Spleen (tissue), 7 donors: ENCODE measurements at regions not wholly inside any gene's neighbourhood (a gene's known extent, or its start where the extent isn't known, plus 50 kb on each side); places are given as distances from the start of the nearest gene placed in this dataset.

ENCODE experiments used
- CTCF ChIP-seq, 11 experiments: fragments of 200-600 bp in 7 of 11; fragments of 450-650 bp in 4 of 11; sonication (generic) in 4 of 11; IDR thresholded peaks in 8 of 11; conservative IDR thresholded peaks in 3 of 11; 1 replicate in 7 of 11; 2 replicates in 4 of 11; pipeline versions ENCODE4 v1.4.0 to v1.8.0; 2016 to 2021; ENCODE audit warnings: antibody characterized with exemption in 11 of 11, inconsistent platforms in 4 of 11, mild to moderate bottlenecking in 1 of 11
- POLR2A ChIP-seq, 3 donors: fragments of 450-650 bp; IDR thresholded peaks; one replicate each; pipeline ENCODE4 v1.5.1; 2017; ENCODE audit warnings: antibody characterized with exemption in 3 of 3, mild to moderate bottlenecking in 1 of 3
- POLR2AphosphoS5 ChIP-seq, 3 donors: sonication (generic); formaldehyde crosslinking; IDR thresholded peaks; one replicate each; pipeline ENCODE4 v1.5.1; 2017; ENCODE audit warnings: antibody characterized with exemption in 3 of 3
- donor health status: DM: no; HTN: no; CAD: no; lungs with moderate emphysema.
- donor health status: DM: no; HTN: no; CAD: no.
- donor health status: DM: no; HTN: no; CAD: no.

- TF ChIP-seq CTCF (IDR thresholded peaks at IDR 0.05 in 8 of 11, conservative IDR thresholded peaks at IDR 0.05 in 3 of 11) (no peak), POLR2A (IDR thresholded peaks at IDR 0.05) (no peak), POLR2AphosphoS5 (IDR thresholded peaks at IDR 0.05) (no peak)
Observed at GRCh38 chr12:105935981-105936380, 202.8 kb downstream of the NUAK1 start.
